Kidney (tissue), 13 donors: ENCODE measurements at regions not wholly inside any gene's neighbourhood (a gene's known extent, or its start where the extent isn't known, plus 50 kb on each side); places are given as distances from the start of the nearest gene placed in this dataset.
"Not testable (repeated sequence)": the region's sequence is repeated elsewhere in the genome, so short reads cannot be mapped to it uniquely, and the experiment has no call there.

ENCODE experiments used
- DNase-seq, 5 donors: peaks; one replicate each; pipeline ENCODE4 v3.0.0-alpha.2; 2013 to 2020
- FAIRE-seq: peaks from 2 replicates; lab custom pipeline; 2012; peaks lifted over from hg19 to GRCh38; lab: Jason Lieb, UNC
- H3K27ac ChIP-seq, 2 donors: one replicate each; pipeline ENCODE4 v1.7.0; 2013; ENCODE audit warnings: low read depth in 2 of 2, low read length in 2 of 2, inconsistent platforms in 1 of 2
- H3K27me3 ChIP-seq: one replicate; pipeline ENCODE4 v1.7.1; 2013; ENCODE audit warnings: low read length, inconsistent platforms; ENCODE audit not compliant: control insufficient read depth, insufficient read depth
- H3K36me3 ChIP-seq, 3 donors: one replicate each; pipeline versions ENCODE4 v1.7.0 to v1.7.1; 2013; ENCODE audit warnings: low read length in 3 of 3, control low read depth in 1 of 3, inconsistent platforms in 1 of 3; ENCODE audit not compliant: insufficient read depth in 3 of 3, control insufficient read depth in 2 of 3
- H3K4me1 ChIP-seq, 3 donors: one replicate each; pipeline versions ENCODE4 v1.7.0 to v1.7.1; 2013; ENCODE audit warnings: low read length in 3 of 3, inconsistent platforms in 1 of 3, low read depth in 1 of 3; ENCODE audit not compliant: control insufficient read depth in 2 of 3, insufficient read depth in 2 of 3
- H3K4me3 ChIP-seq, 3 donors: one replicate each; pipeline versions ENCODE4 v1.7.0 to v1.8.1; 2013; ENCODE audit warnings: low read length in 3 of 3, control low read depth in 1 of 3, inconsistent platforms in 1 of 3
- H3K9ac ChIP-seq, 3 donors: one replicate each; pipeline versions ENCODE4 v1.7.0 to v1.7.1; 2013; ENCODE audit warnings: low read length in 3 of 3, control low read depth in 1 of 3, inconsistent platforms in 1 of 3
- H3K9me3 ChIP-seq, 3 donors: one replicate each; pipeline versions ENCODE4 v1.7.0 to v1.7.1; 2013; ENCODE audit warnings: low read length in 3 of 3, control low read depth in 1 of 3, inconsistent platforms in 1 of 3; ENCODE audit not compliant: control insufficient read depth in 2 of 3, insufficient read depth in 1 of 3
- CTCF ChIP-seq: IDR thresholded peaks from 3 replicates; pipeline ENCODE4 v1.5.1; 2012; ENCODE audit warnings: mild to moderate bottlenecking, moderate library complexity, borderline replicate concordance; ENCODE audit not compliant: insufficient read depth; ENCODE audit errors: extremely low read depth
- intact Hi-C: fragments of 100-400 bp; cut with DNase I; formaldehyde crosslinking; loops from one replicate; pipeline ENCODE4 v1.11.1; 2022
- donor health status: control.
- donor health status: control.
- donor health status: control.
- donor health status: control.
- donor health status: control.
- donor health status: DM: yes; HTN: yes; CAD: no.
- donor health status: Normal renal cell carcinoma (clear cell type).

GRCh38 chr15:91366111-91366510 lies 266.1 kb downstream of the SV2B start:
- H3K9ac ChIP-seq = no peak overlapping the region
- no peak for TF ChIP-seq CTCF
- intact Hi-C loops = no loop called here
- FAIRE-seq (no peak), DNase-seq (no peak)
- H3K9me3 ChIP-seq = peaks cover 0 to 2% (median 0%) of the 10 kb centered on the region in 3 donors
- no peak overlapping the region for H3K27ac ChIP-seq
- no peaks in the 10 kb centered on the region for H3K36me3 ChIP-seq
- no peak overlapping the region for H3K4me3 ChIP-seq
- H3K4me1 ChIP-seq = no peaks in the 10 kb centered on the region
- H3K27me3 ChIP-seq = no peaks in the 10 kb centered on the region

GRCh38 chr15:91368611-91369010 lies 268.6 kb downstream of the SV2B start:
- no peak overlapping the region for H3K27ac ChIP-seq
- H3K36me3 ChIP-seq = no peaks in the 10 kb centered on the region
- no peaks in the 10 kb centered on the region for H3K4me1 ChIP-seq
- H3K9ac ChIP-seq = no peak overlapping the region
- H3K9me3 ChIP-seq = peaks cover 0 to 2% (median 0%) of the 10 kb centered on the region in 3 donors
- TF ChIP-seq CTCF = no peak
- DNase-seq = no peak
- no peak for FAIRE-seq
- intact Hi-C loops = no loop called here
- no peaks in the 10 kb centered on the region for H3K27me3 ChIP-seq
- H3K4me3 ChIP-seq = no peak overlapping the region

GRCh38 chr15:91369823-91370222 lies 269.8 kb downstream of the SV2B start:
- no peaks in the 10 kb centered on the region for H3K4me1 ChIP-seq
- intact Hi-C loops = no loop called here
- H3K4me3 ChIP-seq = no peak overlapping the region
- H3K36me3 ChIP-seq = no peaks in the 10 kb centered on the region
- H3K9me3 ChIP-seq = peaks cover 0 to 2% (median 0%) of the 10 kb centered on the region in 3 donors
- H3K27ac ChIP-seq = no peak overlapping the region
- FAIRE-seq (no peak), DNase-seq (no peak)
- no peak for TF ChIP-seq CTCF
- no peaks in the 10 kb centered on the region for H3K27me3 ChIP-seq
- H3K9ac ChIP-seq = no peak overlapping the region

- DNase-seq, FAIRE-seq, H3K9ac ChIP-seq, H3K4me3 ChIP-seq, H3K4me1 ChIP-seq, H3K36me3 ChIP-seq, H3K27me3 ChIP-seq, intact Hi-C loops, H3K27ac ChIP-seq, H3K9me3 ChIP-seq: not testable (repeated sequence)
Observed at GRCh38 chr15:91371345-91371744, 271.3 kb downstream of the SV2B start.
